Endothelial cell (in vitro differentiated cells): ENCODE measurements at regions not wholly inside any gene's neighbourhood (a gene's known extent, or its start where the extent isn't known, plus 50 kb on each side); places are given as distances from the start of the nearest gene placed in this dataset.

Experiments
- DNase-seq: peaks from one replicate; pipeline ENCODE4 v3.0.0; 2021; ENCODE audit warnings: low spot score
- H3K27ac Mint-ChIP-seq: one replicate; pipeline ENCODE4 v1.8.0; 2021; ENCODE audit warnings: mixed read lengths, inconsistent platforms; ENCODE audit not compliant: unreplicated experiment
- H3K27me3 Mint-ChIP-seq: one replicate; pipeline ENCODE4 v1.8.0; 2021; ENCODE audit warnings: mild to moderate bottlenecking, moderate library complexity, mixed read lengths, inconsistent platforms; ENCODE audit not compliant: unreplicated experiment
- H3K36me3 Mint-ChIP-seq: one replicate; pipeline ENCODE4 v1.8.0; 2021; ENCODE audit warnings: mild to moderate bottlenecking, low read depth, mixed read lengths, inconsistent platforms; ENCODE audit not compliant: unreplicated experiment
- H3K4me1 Mint-ChIP-seq: one replicate; pipeline ENCODE4 v1.8.0; 2021; ENCODE audit warnings: mild to moderate bottlenecking, mixed read lengths, inconsistent platforms; ENCODE audit not compliant: unreplicated experiment
- H3K4me3 Mint-ChIP-seq: one replicate; pipeline ENCODE4 v1.8.0; 2021; ENCODE audit warnings: mild to moderate bottlenecking, mixed read lengths, inconsistent platforms; ENCODE audit not compliant: unreplicated experiment
- H3K9me3 Mint-ChIP-seq: one replicate; pipeline ENCODE4 v1.8.0; 2021; ENCODE audit warnings: mixed read lengths, inconsistent platforms; ENCODE audit not compliant: unreplicated experiment
- TF ChIP-seq, protein P1 (sequence below): fragments of 200-600 bp; sonication (generic); IDR thresholded peaks from one replicate; pipeline ENCODE4 v1.5.0; 2021; ENCODE audit warnings: antibody characterized with exemption; ENCODE audit not compliant: unreplicated experiment

GRCh38 chr6:12386816-12387215 is 96.7 kb downstream of the EDN1 start:
- no peaks in the 10 kb centered on the region for H3K36me3 Mint-ChIP-seq
- H3K27ac Mint-ChIP-seq = no peak overlapping the region
- no peaks in the 10 kb centered on the region for H3K4me1 Mint-ChIP-seq
- H3K9me3 Mint-ChIP-seq = no peaks in the 10 kb centered on the region
- H3K27me3 Mint-ChIP-seq = peaks cover 4% of the 10 kb centered on the region
- TF ChIP-seq, protein P1, sequence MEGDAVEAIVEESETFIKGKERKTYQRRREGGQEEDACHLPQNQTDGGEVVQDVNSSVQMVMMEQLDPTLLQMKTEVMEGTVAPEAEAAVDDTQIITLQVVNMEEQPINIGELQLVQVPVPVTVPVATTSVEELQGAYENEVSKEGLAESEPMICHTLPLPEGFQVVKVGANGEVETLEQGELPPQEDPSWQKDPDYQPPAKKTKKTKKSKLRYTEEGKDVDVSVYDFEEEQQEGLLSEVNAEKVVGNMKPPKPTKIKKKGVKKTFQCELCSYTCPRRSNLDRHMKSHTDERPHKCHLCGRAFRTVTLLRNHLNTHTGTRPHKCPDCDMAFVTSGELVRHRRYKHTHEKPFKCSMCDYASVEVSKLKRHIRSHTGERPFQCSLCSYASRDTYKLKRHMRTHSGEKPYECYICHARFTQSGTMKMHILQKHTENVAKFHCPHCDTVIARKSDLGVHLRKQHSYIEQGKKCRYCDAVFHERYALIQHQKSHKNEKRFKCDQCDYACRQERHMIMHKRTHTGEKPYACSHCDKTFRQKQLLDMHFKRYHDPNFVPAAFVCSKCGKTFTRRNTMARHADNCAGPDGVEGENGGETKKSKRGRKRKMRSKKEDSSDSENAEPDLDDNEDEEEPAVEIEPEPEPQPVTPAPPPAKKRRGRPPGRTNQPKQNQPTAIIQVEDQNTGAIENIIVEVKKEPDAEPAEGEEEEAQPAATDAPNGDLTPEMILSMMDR = no peak
- DNase-seq = no peak
- H3K4me3 Mint-ChIP-seq = no peak overlapping the region

- no peaks in the 10 kb centered on the region for H3K9me3 Mint-ChIP-seq
- no peak overlapping the region for H3K4me3 Mint-ChIP-seq
- TF ChIP-seq, protein P1 = no peak
- peaks cover 2% of the 10 kb centered on the region for H3K27me3 Mint-ChIP-seq
- no peak for DNase-seq
- no peaks in the 10 kb centered on the region for H3K36me3 Mint-ChIP-seq
- peaks cover 13% of the 10 kb centered on the region for H3K4me1 Mint-ChIP-seq
- H3K27ac Mint-ChIP-seq = no peak overlapping the region
Observed at GRCh38 chr6:12391472-12391871, 101.3 kb downstream of the EDN1 start.

GRCh38 chr6:12392490-12392889 is 102.3 kb downstream of the EDN1 start:
- TF ChIP-seq, protein P1 = no peak
- peaks cover 13% of the 10 kb centered on the region for H3K4me1 Mint-ChIP-seq
- no peaks in the 10 kb centered on the region for H3K9me3 Mint-ChIP-seq
- no peak overlapping the region for H3K4me3 Mint-ChIP-seq
- DNase-seq = no peak
- H3K27me3 Mint-ChIP-seq = peaks cover 2% of the 10 kb centered on the region
- no peak overlapping the region for H3K27ac Mint-ChIP-seq
- no peaks in the 10 kb centered on the region for H3K36me3 Mint-ChIP-seq

DNA sequence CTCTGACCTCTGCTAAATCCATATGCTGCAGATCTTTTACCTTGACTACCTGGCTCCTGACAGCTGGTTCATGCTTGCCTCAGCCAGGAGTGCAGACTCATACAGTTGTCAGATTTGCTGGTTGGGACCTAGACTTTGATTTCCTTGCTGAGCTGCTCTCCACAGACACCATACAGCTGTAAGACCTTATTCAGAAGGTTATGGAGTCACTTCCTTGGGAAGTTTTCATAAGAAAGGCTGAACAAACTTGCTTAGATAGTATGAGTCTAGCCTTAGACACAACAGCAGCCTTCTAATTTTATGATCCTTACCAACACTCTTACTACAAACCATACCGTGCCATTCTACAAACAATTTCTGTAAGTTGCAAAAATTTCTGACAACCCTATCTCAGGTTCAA is 102.9 kb downstream of the EDN1 start:
- no peak overlapping the region for H3K4me3 Mint-ChIP-seq
- H3K27ac Mint-ChIP-seq = no peak overlapping the region
- peaks cover 13% of the 10 kb centered on the region for H3K4me1 Mint-ChIP-seq
- no peaks in the 10 kb centered on the region for H3K9me3 Mint-ChIP-seq
- DNase-seq = no peak
- TF ChIP-seq, protein P1 = no peak
- no peaks in the 10 kb centered on the region for H3K36me3 Mint-ChIP-seq
- H3K27me3 Mint-ChIP-seq = peaks cover 2% of the 10 kb centered on the region

- Mint-ChIP-seq H3K4me1 (peaks cover 13% of the 10 kb centered on the region), H3K27me3 (peaks cover 2% of the 10 kb centered on the region), H3K36me3 (no peaks in the 10 kb centered on the region), H3K4me3 (no peak overlapping the region), H3K9me3 (no peaks in the 10 kb centered on the region), H3K27ac (no peak overlapping the region)
- DNase-seq = no peak
- TF ChIP-seq, protein P1 = no peak
Observed at GRCh38 chr6:12394170-12394569, 104.0 kb downstream of the EDN1 start.
